GM12891 (cell line): ENCODE measurements at regions not wholly inside any gene's neighbourhood (a gene's known extent, or its start where the extent isn't known, plus 50 kb on each side); places are given as distances from the start of the nearest gene placed in this dataset.

Experiments
- POLR2A ChIP-seq: IDR thresholded peaks from 2 replicates; pipeline ENCODE4 v1.6.1; 2011; ENCODE audit warnings: low read depth, low read length, control low read depth
- POLR2AphosphoS5 ChIP-seq: IDR thresholded peaks from 2 replicates; pipeline ENCODE4 v1.6.1; 2011; ENCODE audit warnings: low read depth, low read length, control low read depth
- TAF1 ChIP-seq: IDR thresholded peaks from 2 replicates; pipeline ENCODE4 v1.6.1; 2011; ENCODE audit warnings: low read depth, low read length, control low read depth

DNA sequence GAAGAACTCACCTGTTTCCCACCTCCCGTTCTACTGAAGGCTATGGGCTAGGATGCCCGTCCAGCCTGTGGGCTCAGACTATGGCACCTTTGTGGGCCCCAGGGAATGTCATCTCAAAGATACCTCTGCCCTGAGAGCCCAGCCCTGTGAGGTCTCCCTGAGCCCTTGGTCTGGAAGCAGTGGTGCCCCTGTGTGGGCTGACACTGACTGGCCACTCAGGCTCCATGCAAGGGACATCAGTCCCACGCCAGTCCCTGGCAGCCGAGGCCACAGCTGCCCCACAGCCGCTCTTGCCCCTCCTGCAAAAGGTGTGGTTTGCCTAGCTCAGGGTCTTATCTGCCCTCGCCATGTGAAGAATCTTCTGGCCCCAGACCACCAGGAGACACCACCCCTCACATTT lies 106.9 kb downstream of the KLF13 start:
- TF ChIP-seq POLR2AphosphoS5 (no peak), TAF1 (no peak), POLR2A (no peak)
